Keratinocyte (primary cell): ENCODE measurements at regions not wholly inside any gene's neighbourhood (a gene's known extent, or its start where the extent isn't known, plus 50 kb on each side); places are given as distances from the start of the nearest gene placed in this dataset.

Experiments
- CTCF ChIP-seq, 3 experiments: IDR thresholded peaks in 1 of 3; conservative IDR thresholded peaks in 1 of 3; optimal IDR thresholded peaks in 1 of 3; 2 replicates in 2 of 3; 3 replicates in 1 of 3; pipeline versions ENCODE3 to v1.5.1; 2011; ENCODE audit warnings: low read length in 3 of 3, mild to moderate bottlenecking in 3 of 3, moderate library complexity in 2 of 3, control low read depth in 1 of 3, inconsistent platforms in 1 of 3; ENCODE audit not compliant: insufficient read depth in 2 of 3; ENCODE audit errors: extremely low read depth in 1 of 3
- EZH2 ChIP-seq: IDR thresholded peaks from one replicate; pipeline ENCODE4 v1.6.1; 2012; ENCODE audit warnings: inconsistent platforms, mild to moderate bottlenecking, low read length, moderate library complexity

GRCh38 chr7:41147606-41148485 is 555.0 kb downstream of the INHBA start:
- TF ChIP-seq EZH2 (no peak), CTCF (optimal IDR thresholded peaks at IDR 0.05 in 1 of 3, IDR thresholded peaks at IDR 0.05 in 1 of 3, conservative IDR thresholded peaks at IDR 0.05 in 1 of 3; ENCODE audit: extremely low read depth in 1 of 3, insufficient read depth in 2 of 3, low read length in 3 of 3) (no peak)
